Activated CD8-positive, alpha-beta memory T cell treated with anti-CD3 and anti-CD28 coated beads for 48 hours (primary cell): ENCODE measurements at regions not wholly inside any gene's neighbourhood (a gene's known extent, or its start where the extent isn't known, plus 50 kb on each side); places are given as distances from the start of the nearest gene placed in this dataset.

Source experiments
- DNase-seq, 3 experiments: peaks; one replicate each; pipeline ENCODE4 v3.0.0-alpha.2; 2020; ENCODE audit warnings: low read depth in 2 of 3, low spot score in 2 of 3

DNA sequence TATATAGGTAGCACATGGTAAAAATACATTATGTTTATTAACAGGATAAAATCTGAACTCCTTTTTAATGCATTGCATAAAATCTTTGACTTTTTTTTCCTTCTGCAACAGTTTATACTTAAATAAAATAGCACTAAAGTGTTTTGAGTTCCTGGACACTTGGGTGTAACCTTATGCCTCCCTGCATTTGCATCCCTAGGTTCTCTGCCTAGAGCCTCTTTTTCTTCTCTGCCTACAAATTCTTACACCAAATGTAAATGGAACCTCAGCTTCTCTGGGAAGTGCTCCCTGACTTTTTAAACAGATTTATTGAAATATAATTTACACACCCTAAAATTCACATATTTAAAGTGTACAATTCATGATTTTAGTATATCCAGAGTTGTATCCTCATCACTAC lies 1017.6 kb downstream of the CNTNAP5 start:
- DNase-seq: no peak

DNA sequence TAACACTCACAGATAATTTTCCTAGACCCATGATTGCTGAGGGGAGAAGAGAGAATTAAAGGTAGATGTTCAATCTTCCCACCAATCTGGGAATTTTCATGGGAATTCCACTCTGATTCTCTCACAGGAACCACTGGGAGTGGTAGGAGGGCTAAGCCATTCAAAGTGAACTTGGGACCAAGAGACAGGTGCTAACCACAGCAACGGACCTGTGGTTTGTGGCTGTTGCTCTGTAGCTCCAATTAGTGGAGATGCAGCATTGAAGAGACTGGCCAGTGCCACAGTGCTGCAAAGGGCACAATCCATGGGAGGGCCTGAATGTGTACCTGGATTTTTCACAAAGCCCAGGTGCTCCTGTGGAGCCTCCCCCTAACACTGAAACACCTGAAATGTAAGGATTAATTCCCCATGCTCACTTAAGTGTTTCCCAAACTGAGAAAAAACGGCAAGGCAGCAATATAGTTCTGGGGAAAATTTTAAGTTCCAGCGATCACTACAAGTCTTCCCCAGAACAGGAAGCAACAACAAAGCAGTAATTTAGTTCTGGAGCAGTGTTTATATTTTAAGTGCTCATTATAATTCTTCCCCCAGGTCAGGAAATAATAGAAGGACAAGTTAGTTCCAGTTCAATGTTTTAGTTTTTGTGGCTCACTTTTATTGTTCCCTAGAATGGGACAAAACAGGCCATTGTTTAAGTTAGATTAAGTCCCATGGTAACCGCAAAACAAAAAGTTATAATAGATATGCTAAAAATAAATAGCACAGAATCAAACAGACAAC lies 1045.8 kb downstream of the CNTNAP5 start:
- DNase-seq: no peak

DNA sequence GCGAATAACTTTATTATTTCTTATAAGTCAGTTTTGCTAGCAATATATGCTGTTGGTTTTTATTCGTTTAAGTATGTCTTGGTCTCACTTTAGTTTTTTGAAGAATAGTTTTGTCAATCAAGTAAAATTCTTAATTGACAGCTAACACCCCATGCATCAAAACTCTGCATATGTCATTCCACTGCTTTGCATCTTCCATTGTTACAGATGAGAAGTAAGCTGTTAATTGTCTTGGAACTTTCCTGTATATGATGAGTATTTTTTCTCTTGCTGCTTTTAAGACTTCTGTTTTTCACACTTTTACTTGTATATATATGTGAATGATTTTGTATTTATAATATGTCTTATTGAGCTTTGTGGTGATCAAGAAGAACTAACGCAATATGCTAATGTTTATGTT lies 1048.4 kb downstream of the CNTNAP5 start:
- DNase-seq: no peak

DNA sequence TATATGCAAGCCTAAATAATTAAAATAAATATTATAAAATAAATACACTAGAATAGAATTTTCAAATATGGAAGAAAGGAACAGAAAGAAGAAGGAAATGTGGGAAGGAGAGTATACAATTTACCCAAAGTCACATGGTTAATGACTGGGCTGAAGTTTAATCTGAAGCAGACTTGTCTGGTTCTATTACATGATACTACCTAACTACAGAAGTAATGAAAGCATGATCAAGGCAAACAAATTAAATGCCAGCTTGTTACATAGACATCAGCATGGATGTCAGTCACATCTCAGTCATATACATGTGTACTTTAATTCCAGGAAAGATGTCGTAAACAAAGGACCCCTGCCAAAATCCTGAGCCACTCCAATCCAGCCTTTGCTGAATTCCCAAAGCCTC lies 1060.8 kb downstream of the CNTNAP5 start:
- DNase-seq: no peak

DNA sequence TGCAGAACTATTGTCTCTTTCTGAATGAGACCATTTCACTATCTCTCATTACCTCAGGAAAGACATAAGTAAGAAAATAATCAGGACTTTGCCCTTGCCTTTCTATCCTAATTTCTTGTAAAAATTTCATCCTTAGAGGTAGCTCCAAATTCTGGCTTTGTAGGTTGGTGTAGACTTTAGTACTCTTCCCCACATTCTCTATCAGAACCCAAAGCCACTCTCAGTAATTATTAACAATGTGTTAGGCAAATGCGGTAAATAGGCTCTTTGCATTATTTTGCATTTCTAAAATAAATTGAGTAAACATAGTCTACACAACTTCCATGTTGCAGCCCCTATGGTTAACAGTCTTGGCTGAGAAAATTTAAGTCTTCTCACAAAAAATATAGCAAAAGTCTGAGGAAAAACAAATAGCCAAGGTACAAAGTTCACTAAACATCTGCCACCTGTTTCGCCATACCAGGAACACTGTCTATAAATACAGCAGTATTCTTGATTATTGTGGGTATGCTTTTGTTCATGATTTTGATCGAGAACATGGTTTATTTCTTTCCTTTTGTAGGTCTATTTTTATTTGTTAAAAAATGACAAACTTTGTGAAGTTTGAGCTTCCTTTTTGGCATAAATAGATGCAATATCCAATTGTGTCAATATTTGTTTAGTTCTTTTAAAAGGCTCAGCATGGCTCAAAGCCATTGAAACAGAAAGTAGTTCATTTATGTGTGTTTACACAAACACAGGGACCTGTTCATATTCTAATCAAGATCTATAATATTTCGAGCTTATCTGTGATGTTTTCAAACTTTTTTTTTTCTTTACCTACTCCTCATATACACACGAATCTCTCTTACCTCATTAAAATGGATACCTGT lies 1061.5 kb downstream of the CNTNAP5 start:
- no peak for DNase-seq

DNA sequence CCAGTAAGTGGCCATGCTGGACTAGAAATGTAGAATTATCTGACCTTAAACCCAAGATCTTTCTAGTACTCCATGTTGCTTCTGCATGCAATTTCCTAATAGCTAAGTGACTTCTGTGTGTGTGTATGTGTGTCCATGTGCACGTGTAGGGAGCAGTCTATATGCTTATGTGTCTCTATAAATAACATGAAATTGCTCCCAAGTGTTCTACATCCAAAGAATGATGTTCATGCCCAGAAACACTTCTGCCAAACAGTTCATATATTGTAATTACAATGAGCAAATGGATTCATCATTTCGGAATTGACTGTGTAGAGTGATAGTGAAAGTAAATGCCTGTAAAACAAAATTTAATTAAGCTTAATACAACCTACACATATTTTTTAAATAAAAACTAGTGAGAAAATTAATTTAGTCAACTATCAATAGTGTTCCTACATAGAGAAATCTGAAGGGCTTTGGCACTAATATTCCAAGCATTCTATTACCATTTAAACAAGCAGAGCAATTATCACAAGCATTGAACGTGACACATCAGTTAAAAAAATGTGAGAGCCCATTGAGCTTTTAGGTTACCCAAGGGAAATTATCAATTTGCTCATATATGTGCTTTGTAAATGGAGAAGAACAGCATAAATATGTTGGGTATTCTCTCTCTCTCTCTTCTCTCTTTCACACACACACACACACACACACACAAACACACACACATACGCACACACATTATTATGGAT lies 1067.4 kb downstream of the CNTNAP5 start:
- DNase-seq: no peak

DNA sequence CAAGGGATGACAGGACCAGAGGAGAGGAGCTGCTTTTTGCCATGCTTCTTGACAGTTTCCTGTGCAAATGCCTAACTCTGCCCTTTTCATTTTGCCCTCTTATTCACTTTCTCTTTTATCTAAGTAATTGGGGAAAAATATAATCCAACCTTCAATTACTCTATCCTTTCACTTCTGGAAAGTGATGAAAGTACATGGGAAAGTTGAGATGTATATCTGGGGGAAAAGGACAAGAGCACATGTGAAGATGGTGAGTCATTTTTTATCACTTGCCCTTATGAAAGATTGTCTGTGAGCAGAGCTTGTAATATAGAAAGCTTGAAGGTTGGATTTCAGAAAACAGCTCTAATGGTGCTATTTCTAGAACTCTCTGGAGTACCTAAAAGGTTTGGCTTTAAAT lies 1070.7 kb downstream of the CNTNAP5 start:
- DNase-seq: no peak

DNA sequence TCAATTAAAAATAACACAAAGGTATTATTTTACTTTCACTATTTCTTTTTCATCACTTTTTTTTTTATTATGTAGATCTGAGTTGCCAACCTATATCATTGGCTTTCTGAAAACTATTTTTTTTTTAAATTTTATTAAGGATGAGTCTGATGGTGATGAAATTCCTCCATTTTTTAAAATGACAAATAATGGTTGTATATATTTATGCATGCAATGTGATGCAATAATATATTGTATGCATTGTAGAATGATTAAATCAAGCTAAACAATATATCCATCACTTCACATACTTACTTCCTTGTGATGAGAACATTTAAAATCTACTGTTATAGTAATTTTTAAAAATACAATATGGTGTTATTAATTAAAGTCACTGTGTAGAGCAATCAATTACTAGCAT lies 1081.6 kb downstream of the CNTNAP5 start:
- no peak for DNase-seq

DNA sequence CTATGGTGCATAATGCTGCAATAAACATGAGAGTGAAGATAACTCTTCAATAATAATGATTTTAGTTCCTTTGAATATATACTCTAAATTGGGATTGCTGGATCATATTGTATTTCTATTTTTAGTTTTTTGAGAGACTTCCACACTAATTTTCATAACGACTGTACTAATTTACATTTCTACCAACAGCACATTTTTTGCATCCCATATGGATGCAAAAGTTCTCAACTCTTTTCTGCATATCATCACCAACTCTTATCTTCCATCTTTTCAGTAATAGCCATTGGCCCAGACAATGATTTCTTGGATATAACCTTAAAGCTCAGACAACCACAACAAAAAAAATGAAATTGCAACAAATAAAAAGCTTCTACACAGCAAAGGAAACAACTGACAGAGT lies 1082.4 kb downstream of the CNTNAP5 start:
- DNase-seq: no peak

DNA sequence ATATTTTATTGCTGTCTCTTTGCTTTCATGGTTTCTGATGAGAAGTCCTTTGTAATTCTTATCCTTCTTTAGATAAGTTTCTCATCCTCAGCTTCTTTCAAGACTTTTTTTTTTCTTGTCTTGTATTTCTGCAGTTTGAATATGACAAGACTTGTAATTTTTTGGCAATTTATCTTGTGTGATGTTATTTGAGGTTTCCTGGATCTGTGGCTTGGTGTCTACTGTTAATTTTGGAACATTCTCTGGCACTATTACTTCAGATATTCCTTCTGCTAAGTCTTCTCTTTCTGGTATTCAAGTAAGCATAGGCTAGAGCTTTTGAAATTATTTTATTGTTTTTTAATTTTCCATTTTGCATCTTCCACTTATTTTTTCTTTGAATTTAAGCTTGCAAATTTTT lies 1083.2 kb downstream of the CNTNAP5 start:
- no peak for DNase-seq

DNA sequence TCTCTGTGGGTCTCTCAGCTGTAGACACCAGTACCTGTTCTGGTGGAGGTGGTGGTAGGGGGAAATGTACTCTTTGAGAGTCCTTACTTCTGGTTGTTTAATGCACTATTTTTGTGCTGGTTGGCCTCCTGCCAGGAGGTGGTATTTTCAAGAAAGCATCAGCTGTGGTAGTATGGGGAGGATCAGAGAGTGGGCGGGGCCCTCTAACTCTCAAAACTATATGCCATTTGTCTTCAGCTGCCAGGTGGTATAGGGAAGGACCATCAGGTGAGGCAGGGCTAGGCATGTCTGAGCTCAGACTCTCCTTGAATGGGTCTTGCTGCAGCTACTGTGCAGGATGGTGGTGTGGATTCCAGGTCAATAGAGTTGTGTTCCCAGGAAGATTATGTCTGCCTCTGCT lies 1100.8 kb downstream of the CNTNAP5 start:
- DNase-seq: no peak

DNA sequence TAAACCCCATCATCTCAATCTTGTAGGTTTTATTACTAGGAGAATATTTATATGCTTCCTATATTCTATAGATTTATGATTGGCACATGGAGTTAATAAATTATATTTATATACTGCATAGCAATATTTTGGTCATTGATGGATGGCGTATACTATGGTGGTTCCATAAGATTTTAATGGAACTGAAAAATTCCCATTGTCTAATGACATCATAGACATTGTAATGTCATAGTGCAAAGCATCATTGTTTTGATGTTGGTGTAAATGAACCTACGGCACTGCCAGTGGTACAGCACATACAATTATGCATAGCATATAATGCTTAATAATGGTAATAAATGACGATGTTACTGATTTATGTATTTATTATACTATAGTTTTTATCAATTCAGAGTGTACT lies 1135.9 kb downstream of the CNTNAP5 start:
- DNase-seq: no peak

DNA sequence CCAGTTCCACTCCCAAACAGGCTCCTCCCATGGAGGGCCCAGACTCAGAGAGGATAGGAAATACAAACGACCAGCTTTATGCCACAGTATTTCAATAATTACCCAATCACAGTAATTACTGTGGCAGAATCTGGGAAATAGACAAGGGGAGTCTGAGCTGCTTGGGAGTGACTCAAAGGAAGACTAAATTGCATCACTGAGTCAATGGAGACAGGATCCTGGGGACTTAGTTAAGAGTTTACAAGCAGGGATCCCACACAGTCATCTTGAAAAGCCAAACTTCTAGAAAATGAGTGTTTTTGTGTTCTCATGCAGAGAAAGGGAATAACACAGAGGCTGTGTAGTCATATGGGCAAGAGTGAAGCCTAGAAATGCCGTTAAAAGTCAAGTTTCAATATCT lies 1142.1 kb downstream of the CNTNAP5 start:
- no peak for DNase-seq

DNA sequence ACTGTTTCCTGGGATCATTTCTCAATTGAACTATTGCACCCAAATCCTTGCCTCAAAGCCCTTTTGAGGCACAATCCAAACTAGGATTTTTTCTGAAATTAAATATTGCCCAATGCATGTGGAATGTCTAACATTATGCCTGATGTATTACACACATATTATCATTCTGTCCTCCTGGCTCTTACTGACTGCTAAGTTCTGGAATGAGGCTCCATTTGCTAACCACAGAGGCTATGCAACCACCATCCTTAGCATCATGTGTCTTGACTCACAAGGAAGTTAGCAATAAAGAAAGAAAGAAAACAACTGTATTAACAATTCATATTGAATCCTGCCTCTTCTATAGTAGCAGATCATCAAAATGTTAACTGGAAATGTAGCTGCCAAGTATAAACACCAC lies 1142.7 kb downstream of the CNTNAP5 start:
- DNase-seq: no peak

DNA sequence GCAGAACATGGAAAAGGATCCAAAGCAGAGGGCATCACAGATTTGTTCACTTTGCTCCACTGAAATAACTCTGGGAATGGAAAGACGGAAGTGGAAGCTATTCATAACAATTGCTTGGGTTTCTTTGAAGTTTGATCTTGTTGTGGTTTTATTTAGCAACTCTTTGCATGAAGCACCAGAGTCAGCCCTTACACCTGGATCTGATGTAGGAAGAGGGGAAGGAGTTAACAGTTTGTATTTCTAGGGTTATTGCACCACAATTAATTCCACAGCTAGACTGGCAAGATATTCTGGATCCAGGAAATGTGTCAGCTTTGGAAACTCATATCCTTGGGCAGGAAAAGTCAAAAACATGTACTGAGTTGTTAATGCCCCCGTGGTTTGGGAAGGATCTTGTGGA lies 1143.4 kb downstream of the CNTNAP5 start:
- DNase-seq: no peak

DNA sequence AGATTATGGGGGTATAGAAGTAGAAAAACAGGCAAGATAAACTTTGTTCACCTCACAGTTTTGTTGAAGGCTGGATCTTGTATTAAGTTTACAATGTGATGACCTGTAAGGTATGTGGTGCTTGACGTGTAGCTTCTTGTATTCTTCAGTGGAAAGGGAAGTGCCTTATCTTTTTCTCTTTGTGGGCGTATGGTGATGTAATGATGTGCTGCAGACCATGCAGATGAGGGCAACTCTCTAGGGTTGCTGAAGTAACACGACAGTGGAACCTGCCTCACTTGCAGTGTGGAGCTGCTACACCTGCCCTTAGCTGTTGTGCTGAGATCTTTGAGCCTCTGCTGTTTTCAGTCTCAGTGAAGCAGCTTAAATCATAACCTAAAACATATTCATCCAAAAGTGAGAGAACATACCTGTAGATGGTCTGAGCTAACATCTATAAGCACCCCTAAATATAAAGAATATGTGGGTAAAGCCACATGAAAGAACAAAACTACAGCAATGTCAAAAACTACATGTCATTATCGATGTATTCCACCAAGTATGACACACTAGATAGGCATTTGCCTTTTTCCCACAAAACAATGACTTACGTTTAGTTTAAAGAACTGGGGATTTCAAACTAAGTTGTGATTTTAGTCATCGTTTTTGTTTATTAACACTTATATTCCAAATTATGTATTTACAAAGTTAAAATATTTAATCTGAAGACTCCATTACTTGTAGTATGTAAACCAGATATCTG lies 1144.1 kb downstream of the CNTNAP5 start:
- DNase-seq: no peak

DNA sequence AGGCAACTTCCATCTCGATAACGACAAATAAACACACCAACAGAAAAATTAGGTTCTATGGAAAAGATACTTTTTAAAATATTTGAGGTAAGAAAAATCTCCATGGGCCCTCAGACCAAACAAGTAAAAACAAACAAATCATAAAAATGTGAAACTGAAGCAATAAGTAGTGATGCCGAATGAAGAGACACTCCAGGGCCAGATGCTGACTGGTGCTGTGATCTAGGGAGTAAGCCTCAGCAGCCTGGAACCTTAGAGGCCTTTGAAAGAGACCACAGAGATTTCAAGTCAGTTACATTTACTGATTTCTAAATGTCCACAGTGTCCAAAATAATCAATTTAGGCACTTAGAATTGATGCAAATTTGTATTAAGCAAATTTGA lies 1144.7 kb downstream of the CNTNAP5 start:
- no peak for DNase-seq

DNA sequence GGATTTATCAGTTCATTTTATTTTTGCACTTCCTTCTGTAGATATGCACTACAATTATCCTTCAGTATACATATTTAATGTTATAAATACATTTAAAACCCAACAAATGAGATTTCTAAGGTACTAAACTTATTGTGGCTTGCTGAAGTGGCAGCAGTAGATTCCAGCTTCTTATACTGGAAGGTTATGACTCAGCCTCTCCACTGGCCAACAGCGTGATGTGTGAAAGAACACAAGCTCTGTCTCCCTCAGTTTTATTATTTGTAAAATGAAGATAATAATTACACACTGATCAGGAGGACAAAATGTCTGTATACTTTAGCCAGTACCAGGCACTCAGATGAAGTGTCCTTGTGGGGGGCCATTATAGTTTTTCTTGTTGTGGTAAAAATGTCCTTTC lies 1147.1 kb downstream of the CNTNAP5 start:
- no peak for DNase-seq

DNA sequence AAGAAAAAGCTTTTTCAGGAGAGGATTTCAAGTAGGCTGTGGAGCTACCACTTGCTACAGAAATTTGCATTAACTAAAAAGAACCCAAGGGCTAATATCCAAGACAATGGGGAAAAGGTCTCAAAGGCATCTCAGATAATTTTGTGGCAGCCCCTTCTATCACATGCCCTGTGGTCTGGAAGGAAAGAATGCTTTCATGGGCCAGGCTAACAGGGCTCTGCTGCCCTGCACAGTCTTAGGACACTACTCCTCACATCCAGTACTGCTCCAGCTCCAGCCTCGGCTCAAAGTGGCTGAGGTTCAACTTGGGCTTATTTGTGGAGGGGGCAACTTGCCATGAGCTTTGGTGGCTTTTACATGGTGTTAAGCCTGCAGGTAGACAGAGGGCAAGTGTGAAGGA lies 1150.3 kb downstream of the CNTNAP5 start:
- DNase-seq: no peak

DNA sequence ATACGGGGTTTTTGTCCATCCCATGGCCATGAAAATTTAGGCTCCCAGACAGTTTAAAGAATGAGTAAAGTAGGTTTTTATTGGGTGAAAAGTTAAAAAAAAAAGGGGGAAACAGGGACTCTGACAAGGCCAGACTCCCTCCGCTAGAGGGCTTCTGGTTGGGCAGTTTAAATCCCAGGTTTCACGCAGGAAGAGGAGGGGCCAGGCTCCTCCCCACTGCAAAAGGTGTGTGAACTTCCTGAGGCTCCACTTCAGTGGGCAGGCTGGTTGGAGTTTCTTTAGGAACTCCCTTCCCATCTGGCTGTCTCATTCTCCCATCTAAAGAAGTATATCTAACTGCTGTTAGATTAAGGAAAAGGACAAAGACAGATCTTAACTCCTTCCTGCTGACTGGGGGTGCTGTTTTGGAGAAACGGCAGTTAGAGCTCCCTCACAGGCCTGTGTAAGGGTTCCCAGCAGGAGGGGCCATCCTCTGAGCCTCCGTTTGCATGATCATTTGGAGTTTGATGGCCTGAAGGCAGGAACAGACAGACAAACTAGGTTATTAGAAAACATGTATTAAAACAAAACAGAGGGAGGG lies 1160.7 kb downstream of the CNTNAP5 start:
- DNase-seq: no peak

DNA sequence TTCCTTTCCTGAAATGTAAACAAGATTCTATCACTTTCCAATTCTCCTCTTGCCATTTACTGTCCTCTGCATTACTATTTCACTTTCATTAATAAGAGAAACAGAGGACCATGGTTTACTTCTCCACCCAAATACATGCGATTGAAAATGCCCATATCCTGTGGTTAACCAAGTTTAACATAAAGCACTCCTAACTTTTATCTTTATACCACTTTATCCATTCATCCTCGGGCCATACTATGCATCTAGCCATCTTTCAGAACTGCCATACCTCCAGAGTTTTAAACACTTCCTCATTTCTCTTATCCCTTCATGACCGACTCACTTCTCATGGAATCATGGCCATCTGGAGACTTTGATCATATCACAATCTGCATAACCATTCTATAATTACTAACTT lies 1182.3 kb downstream of the CNTNAP5 start:
- no peak for DNase-seq
